C1 segment of cervical spinal cord (tissue), 14 donors: ENCODE measurements at regions not wholly inside any gene's neighbourhood (a gene's known extent, or its start where the extent isn't known, plus 50 kb on each side); places are given as distances from the start of the nearest gene placed in this dataset.

ENCODE experiments used
- DNase-seq, 14 donors: peaks; one replicate each; lab custom pipeline; 2025; lab: John Stamatoyannopoulos, UW

DNA sequence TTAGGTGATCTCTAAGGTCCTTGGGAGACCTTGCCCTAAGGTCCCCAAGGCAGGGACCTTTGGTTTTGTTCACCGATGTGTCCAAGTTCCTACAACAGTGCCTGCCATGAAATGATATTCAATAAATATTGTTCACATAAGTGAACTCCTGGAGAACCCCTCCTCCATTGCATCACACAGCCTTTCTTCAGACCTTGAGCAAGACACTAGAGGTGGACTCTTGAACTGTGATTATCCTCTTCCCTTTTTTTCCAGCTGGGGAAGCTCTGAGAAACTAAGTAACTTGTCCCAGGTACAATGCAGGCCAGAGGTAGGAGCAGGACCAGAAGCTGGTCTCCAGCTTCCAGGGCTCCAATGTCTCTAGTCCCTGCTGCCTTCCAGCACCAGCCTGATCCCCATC is 76.6 kb upstream of the LMO1 start:
- DNase-seq, result no peak

DNA sequence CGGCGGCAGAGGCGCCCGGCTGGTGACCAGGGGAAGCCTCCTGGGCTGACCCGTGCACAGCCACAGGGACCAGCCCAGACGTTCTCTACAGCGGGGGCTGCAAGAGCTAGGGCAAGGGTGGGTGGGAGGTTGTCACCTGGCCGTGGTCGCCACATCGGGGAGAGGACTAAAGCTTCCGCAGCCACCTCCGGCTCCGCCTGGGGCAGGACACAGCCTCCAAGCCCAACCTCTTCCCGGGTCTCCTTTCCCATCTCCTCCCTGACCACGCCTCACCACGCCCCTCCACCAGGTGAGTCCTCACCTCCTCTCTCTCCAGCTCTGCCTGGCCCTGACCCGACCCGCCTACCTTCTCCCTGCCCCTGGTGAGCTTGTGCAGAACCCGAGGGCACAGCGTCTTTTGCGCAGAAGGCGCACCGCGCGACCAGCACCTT is 75.9 kb upstream of the LMO1 start:
- DNase-seq, result no peak

GRCh38 chr11:8338138-8338537 is 74.5 kb upstream of the LMO1 start:
- DNase-seq, result peak in 4 of 14 donors; percentile 3 to 45 (median 14)

- no peak for DNase-seq
Measured at GRCh38 chr11:8337130-8337795, 73.6 kb upstream of the LMO1 start.

- DNase-seq, result no peak
Measured at GRCh38 chr11:8336356-8337129, 72.9 kb upstream of the LMO1 start.

DNA sequence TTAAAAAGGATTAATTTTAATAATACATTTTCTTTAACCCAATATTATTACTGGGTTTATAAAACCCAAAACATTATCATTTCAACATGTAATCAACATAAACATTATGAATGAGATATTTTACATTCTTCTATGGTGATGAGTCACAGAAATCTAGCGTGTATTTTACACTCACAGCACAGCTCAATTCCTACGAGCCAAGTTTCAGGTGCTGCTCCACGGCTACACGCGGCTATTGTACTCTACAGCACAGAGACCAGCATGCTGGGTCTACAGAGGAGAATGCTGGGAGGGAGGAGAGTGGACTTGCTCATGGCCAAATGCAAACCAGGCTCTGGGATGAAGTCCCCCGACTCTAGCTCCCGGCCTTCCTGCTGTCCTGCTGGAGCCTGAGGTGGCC is 72.0 kb upstream of the LMO1 start:
- no peak for DNase-seq

- DNase-seq, result no peak
Measured at GRCh38 chr11:8335186-8335585, 71.5 kb upstream of the LMO1 start.

DNA sequence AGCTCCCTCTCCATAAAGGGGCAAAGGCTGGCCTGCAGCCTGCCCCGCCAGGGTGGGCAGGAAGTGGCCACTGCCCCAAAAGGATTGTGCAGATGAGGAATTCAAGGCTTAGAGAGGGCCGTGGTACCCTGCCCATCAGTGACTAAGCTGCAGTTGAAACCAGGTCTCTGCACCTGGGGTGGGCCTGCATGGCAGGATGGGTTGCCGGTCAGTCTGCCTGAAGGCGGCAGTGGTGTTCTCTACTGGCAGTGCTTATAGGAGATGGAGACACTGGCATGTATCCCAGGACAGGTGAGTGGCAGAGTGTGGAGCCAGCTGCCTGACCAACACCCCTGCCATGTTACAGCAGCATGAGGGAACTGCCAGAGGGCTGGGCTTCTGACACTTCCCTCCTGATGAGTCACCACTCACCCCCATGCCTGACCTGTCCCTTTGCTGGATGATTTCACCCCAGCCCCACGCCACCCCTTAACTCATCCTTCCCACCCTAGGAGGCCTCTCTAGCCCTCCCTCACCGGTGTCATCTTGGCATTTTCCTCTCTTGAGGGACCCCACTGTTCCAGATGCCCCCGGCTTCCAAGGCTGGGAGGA is 70.2 kb upstream of the LMO1 start:
- DNase-seq, result no peak

DNA sequence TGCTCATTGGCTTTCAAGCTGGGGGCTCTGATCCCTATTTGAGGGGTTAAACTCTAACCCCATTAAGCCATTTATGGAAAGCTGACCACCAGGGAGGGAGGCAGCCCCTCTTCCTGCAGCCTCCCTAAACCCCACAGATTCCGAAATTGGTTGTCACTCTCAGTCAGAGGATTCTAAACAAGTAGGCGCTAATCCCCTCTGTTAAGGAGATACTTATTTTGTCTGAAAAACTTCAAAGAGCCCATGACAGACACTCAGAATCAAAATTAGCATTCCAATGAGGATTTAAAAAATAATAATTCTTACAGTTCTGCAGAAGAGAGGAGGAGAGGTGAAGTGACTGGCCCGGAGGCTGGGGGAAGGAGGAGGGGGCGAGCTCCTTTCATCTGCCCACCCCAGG is 69.7 kb upstream of the LMO1 start:
- DNase-seq, result no peak

DNA sequence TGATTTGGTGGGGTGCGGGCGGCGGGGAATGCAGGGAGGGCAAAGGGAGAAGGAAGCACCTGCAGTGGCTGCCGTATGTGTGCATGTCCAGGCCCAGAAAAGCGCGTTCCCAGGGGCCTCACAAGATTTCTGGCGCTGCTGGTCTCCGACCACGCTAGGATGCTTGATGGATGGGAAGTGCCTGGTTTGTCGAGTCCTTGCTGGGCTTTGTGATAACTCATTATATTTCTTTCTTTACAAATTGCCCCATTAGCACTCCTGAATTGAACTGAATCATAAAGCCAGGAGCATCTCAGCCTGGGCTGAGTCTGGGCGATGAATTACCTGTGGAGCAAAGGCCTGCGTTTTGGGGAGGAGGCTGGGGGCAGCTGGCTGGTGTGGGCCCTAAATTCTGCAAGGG is 69.2 kb upstream of the LMO1 start:
- DNase-seq, result no peak

DNA sequence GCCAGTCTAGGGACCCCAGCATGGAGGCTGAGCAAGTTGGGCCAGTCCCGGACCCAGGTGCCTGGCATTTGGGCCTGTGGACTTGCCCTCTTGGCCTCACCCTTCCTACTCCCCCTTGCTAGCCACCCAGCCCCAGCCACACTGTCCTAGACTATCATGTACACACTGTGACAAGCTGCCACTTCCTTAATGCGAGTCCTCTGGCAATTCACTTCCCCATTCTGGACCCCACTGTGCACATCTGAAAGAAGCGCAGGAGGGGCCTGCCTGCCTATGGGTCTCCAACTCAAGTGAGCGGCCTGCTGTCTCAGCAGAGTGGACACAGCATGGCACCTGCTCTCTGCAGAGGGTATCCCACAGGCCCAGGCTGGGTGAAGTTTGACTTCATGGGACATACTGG is 68.5 kb upstream of the LMO1 start:
- peak in 2 of 14 donors; percentile 11 to 13 for DNase-seq

GRCh38 chr11:8331767-8332166 is 68.1 kb upstream of the LMO1 start:
- DNase-seq, result no peak

GRCh38 chr11:8330896-8331295 is 67.2 kb upstream of the LMO1 start:
- DNase-seq, result no peak

DNA sequence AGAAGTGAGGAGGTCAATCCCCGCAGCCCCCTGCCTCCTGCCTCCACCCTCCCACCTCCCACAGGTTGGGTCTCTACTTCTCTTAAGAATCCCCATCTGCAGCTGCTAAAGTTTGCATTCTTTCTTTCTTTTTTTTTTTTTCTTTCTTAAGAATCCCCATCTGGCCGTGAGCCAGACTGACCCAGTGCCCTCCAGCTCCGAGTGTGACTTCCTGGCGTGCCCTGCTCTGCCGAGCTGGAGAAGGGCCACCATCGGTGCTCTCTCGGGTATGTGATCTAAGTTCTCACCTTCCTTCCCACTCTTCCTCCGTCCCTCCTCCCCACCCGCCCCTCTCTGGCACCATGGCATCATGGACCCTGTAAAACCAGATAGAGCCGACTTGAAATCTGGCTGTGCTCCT is 66.7 kb upstream of the LMO1 start:
- DNase-seq, result no peak

DNA sequence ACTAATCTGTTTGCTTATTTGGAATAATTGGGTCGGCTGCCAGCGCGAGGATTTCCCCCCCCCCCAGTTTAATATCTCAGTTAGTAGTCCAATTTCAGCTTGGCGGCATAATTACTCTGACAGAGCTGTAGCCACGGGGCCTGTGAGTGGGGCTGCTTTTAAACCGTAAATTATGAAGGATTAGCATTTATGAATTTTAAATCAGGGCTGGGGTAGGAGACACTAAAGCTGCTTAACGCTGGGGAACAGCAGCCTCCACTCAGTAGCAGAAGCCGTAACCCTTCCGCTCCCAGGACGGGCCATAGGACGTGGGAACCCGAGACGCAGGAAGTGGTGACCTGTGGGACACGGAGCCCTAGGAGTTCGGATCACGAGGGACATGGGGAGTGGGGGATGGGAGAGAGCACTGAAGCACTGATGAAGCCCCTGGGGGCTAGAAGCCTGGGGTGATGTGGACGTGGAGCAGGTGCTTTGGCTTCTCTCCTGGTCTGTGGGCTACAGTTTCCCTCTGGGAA is 66.2 kb upstream of the LMO1 start:
- no peak for DNase-seq

DNA sequence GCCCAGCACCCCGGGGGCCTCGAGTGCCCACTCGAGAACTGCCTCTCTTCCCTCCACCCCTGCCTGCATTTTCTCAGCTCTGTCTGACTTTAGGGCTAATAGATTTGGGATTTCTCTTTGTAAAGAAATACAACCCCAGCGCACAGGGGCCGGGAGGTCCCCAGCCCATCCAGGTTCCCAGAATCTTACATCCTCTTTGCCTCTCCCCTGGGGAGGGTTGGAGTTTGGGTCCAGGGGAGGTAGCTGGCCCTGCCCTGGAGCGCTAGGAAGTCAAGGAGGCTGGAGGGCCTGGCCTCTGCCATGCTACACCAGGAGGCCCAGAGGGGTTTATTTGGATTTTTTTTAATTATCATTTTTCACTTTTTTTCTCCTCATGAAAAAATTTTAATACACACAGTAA is 65.7 kb upstream of the LMO1 start:
- DNase-seq, result no peak

GRCh38 chr11:8328848-8329330 is 65.2 kb upstream of the LMO1 start:
- DNase-seq, result peak in 12 of 14 donors; percentile 2 to 80 (median 50)

DNA sequence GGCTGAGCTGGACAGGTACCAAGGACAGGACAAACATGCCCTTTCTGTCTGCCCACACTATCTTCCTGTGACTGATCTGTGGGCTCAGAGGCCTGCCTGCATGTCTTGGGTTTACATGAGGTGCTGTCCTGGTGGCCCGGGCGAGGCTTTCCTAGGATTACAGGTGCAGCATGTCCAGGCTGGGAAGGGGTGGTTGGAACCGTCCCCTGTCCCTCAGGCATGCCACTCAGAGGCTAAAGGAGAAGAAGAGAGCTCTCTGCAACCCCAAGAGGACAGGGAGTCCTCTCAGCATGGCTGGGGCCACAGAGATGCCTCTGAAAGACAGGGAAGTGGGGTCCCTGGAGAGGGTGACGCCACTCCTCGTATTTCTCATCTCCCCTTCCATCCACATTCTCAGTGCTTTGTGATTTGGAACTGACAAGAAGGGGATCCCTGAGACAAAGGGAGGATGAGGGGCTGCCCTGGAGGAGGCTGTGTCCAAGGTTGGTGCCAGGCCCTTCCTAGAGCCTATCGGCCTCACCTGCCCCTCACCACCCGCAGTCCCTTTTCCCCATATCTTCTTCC is 64.6 kb upstream of the LMO1 start:
- no peak for DNase-seq

GRCh38 chr11:8327761-8328192 is 64.1 kb upstream of the LMO1 start:
- no peak for DNase-seq

GRCh38 chr11:8326337-8326736 is 62.7 kb upstream of the LMO1 start:
- DNase-seq, result no peak

DNA sequence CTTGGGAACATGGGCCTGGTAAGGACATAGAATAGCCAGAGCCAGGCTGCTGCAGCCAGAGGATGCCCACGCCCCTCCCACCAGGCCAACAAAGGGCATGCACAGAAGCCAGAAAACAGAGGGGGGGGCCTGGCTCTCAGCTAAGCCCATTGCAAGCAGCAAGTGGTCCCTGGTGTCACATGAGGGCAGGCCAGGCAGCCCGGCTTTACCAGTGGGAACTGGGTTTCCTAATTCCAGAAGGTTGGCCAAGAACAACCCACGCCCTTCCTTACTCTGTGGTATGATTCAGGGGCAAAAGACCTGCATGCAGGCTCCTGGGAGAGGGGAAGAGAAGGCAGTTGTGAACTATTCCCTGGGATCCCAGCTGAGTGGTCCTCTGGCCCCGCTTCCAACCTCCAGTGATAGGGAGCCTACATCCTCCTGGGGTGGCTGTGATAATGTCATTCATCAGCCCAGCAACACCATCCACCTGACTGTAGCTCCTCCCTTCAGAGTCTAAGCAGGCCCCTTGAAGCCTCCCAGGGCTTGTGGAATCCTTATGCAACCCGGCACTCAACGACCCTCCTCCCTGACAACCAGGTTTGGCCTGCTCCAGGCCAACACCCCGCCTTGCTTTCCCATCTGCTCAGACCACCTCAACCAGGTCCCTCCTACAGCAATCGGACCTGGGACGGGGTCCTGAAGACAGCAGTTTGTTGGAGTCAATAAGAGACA is 62.1 kb upstream of the LMO1 start:
- no peak for DNase-seq
